Parathyroid adenoma (tissue), 2 donors: ENCODE measurements at regions not wholly inside any gene's neighbourhood (a gene's known extent, or its start where the extent isn't known, plus 50 kb on each side); places are given as distances from the start of the nearest gene placed in this dataset.

Source experiments
- H2AFZ ChIP-seq: fragments of 300-600 bp; sonication (generic); one replicate; pipeline ENCODE4 v1.7.0; 2017; ENCODE audit warnings: antibody characterized with exemption, mild to moderate bottlenecking
- H3K27ac ChIP-seq: fragments of 300-600 bp; sonication (generic); one replicate; pipeline ENCODE4 v1.7.0; 2017
- H3K27me3 ChIP-seq: fragments of 300-600 bp; sonication (generic); one replicate; pipeline ENCODE4 v1.7.0; 2017; ENCODE audit warnings: low read length; ENCODE audit not compliant: control insufficient read depth, insufficient read depth
- H3K36me3 ChIP-seq: fragments of 300-600 bp; sonication (generic); one replicate; pipeline ENCODE4 v1.7.0; 2017; ENCODE audit warnings: low read length; ENCODE audit not compliant: control insufficient read depth, insufficient read depth
- H3K4me1 ChIP-seq: fragments of 300-600 bp; sonication (generic); one replicate; pipeline ENCODE4 v1.7.0; 2017; ENCODE audit warnings: control low read depth
- H3K4me2 ChIP-seq: fragments of 300-600 bp; sonication (generic); one replicate; pipeline ENCODE4 v1.7.0; 2017; ENCODE audit warnings: low read length
- H3K4me3 ChIP-seq: fragments of 300-600 bp; sonication (generic); one replicate; pipeline ENCODE4 v1.7.0; 2017; ENCODE audit warnings: low read depth, low read length
- H3K79me2 ChIP-seq: fragments of 300-600 bp; sonication (generic); one replicate; pipeline ENCODE4 v1.7.0; 2017; ENCODE audit warnings: control low read depth
- H3K9ac ChIP-seq: fragments of 300-600 bp; sonication (generic); one replicate; pipeline ENCODE4 v1.7.0; 2017; ENCODE audit warnings: mild to moderate bottlenecking
- H3K9me3 ChIP-seq: fragments of 300-600 bp; sonication (generic); one replicate; pipeline ENCODE4 v1.7.0; 2017; ENCODE audit warnings: low read length; ENCODE audit not compliant: control insufficient read depth
- TF ChIP-seq, protein P1 (sequence below): fragments of 300-600 bp; sonication (generic); IDR thresholded peaks from one replicate; pipeline ENCODE4 v1.7.0; 2017; ENCODE audit warnings: antibody characterized with exemption, mild to moderate bottlenecking
- donor health status: primary hyperparathyroidism.

DNA sequence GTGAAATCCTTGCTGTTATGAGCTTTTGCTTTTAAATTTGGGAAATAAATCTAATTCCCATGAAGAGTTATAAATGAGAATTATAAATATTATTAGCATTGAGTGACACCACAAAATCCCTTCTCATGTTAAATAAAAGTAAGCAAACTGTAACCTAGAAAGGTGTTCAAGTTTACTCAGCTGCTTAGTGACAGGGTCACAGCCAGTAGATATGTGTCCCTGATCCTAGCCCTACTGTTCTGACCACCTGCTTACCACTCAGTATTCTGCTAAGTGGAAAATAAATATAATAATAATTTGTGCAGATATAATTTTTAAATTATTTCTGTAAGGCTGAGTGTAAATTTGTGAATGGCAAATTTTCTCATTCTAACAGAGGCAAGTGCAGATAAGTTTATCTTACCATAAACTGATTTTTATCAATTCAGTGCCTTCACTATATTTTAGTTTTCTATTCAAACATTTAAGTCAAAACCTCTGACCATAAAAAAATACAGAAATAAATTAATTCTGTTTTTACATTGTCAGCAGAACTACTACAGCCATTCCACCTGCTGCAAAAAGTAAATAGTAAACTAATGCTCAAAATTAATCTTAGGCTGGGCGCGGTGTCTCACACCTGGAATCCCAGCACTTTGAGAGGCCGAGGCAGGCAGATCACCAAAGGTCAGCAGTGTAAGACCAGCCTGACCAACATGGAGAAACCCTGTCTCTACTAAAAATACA, 118.2 kb downstream of the TENT5A start:
- TF ChIP-seq, protein P1, sequence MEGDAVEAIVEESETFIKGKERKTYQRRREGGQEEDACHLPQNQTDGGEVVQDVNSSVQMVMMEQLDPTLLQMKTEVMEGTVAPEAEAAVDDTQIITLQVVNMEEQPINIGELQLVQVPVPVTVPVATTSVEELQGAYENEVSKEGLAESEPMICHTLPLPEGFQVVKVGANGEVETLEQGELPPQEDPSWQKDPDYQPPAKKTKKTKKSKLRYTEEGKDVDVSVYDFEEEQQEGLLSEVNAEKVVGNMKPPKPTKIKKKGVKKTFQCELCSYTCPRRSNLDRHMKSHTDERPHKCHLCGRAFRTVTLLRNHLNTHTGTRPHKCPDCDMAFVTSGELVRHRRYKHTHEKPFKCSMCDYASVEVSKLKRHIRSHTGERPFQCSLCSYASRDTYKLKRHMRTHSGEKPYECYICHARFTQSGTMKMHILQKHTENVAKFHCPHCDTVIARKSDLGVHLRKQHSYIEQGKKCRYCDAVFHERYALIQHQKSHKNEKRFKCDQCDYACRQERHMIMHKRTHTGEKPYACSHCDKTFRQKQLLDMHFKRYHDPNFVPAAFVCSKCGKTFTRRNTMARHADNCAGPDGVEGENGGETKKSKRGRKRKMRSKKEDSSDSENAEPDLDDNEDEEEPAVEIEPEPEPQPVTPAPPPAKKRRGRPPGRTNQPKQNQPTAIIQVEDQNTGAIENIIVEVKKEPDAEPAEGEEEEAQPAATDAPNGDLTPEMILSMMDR, result no peak
- no peaks in the 10 kb centered on the region for H3K4me1 ChIP-seq
- no peaks in the 10 kb centered on the region for H3K79me2 ChIP-seq
- no peak overlapping the region for H3K4me2 ChIP-seq
- no peaks in the 10 kb centered on the region for H3K36me3 ChIP-seq
- H3K27me3 ChIP-seq, result no peaks in the 10 kb centered on the region
- H3K9me3 ChIP-seq, result no peaks in the 10 kb centered on the region
- no peak overlapping the region for H2AFZ ChIP-seq
- no peak overlapping the region for H3K27ac ChIP-seq
- H3K9ac ChIP-seq, result no peak overlapping the region
- H3K4me3 ChIP-seq, result no peak overlapping the region

DNA sequence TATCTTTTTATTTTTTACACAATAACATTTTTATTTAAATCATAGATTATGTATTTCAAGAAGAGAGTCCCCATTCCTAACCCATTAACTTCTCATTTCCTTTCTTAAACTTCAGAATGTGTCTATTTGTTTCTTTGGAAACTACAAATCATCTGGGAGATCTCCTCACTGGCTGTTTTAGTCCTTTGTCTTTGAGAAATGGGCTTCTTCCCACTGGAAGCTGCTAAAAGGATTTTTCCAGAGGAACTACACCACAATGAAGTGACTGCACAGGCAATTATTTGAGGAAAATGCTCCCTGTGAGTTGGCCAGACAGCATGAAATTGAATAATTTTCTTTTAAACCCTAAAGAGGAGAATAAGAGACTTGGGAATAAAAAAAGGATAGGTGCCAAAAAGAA, 119.1 kb downstream of the TENT5A start:
- Histone ChIP-seq H3K27ac (no peak overlapping the region), H3K9ac (no peak overlapping the region), H3K27me3 (no peaks in the 10 kb centered on the region), H3K4me1 (no peaks in the 10 kb centered on the region), H3K36me3 (no peaks in the 10 kb centered on the region), H2AFZ (no peak overlapping the region), H3K4me3 (no peak overlapping the region), H3K9me3 (no peaks in the 10 kb centered on the region), H3K4me2 (no peak overlapping the region), H3K79me2 (no peaks in the 10 kb centered on the region)
- TF ChIP-seq, protein P1, result no peak

DNA sequence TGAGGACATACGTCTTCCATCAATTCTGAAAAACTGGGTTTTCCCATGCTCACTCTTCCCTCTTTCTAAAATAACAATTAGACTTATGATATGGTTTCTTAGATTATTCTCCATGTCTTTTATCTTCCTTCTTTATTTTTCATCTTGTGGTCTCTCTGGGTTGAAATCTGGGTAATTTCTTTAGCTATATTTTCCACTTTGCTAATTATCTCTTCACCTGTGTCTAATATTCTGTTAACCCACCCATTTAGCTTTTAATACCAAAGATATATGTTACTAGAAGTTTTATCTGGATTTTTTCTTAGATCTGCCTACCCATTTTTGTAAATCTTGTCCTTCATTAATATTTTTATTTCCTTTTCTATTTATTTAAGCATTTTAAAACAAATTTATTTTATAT, 121.8 kb downstream of the TENT5A start:
- Histone ChIP-seq H3K4me3 (no peak overlapping the region), H3K27ac (no peak overlapping the region), H3K27me3 (no peaks in the 10 kb centered on the region), H2AFZ (no peak overlapping the region), H3K4me2 (no peak overlapping the region), H3K36me3 (no peaks in the 10 kb centered on the region), H3K4me1 (no peaks in the 10 kb centered on the region), H3K79me2 (no peaks in the 10 kb centered on the region), H3K9ac (no peak overlapping the region), H3K9me3 (no peaks in the 10 kb centered on the region)
- TF ChIP-seq, protein P1, result no peak

DNA sequence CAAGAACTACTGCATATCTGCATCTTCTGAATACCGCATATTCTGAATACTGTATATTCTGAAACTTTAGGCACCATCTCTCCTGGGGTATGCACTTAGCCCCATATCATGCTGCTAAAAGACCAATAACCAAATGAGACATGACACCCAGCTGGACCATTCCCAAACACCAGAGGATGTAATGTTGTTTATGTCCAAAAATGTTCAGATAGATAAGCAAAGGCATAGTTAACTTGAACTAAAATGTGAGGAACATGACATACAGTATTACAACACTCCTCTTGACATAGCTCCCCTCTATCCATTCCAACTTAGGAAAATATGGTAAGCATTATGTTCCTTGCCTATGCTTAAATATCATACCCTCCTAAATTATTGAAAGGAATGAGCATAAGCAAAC, 127.3 kb downstream of the TENT5A start:
- Histone ChIP-seq H3K27ac (no peak overlapping the region), H3K9ac (no peak overlapping the region), H3K79me2 (no peaks in the 10 kb centered on the region), H3K27me3 (no peaks in the 10 kb centered on the region), H3K36me3 (no peaks in the 10 kb centered on the region), H3K9me3 (no peaks in the 10 kb centered on the region), H3K4me1 (no peaks in the 10 kb centered on the region), H3K4me3 (no peak overlapping the region), H2AFZ (no peak overlapping the region), H3K4me2 (no peak overlapping the region)
- TF ChIP-seq, protein P1, result no peak

DNA sequence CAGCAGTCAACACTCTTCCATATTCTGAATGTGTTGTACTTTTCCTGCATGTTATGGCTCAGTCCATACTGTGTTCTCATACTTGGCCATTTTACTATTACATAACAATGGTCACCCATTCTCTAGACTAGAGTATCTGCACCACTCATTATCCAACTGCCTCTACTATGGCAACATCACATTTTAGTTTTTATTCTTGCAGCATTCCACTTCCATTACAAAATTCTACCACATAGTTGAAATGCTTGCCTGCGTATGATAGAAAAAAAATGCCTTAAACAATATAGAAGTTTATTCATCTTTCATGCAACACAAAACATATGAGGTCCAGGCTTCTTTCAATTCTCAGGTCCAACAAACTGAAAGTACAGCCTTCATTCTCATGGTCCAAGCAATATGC, 128.0 kb downstream of the TENT5A start:
- Histone ChIP-seq H3K27me3 (no peaks in the 10 kb centered on the region), H3K27ac (no peak overlapping the region), H3K4me2 (no peak overlapping the region), H3K9me3 (no peaks in the 10 kb centered on the region), H3K36me3 (no peaks in the 10 kb centered on the region), H3K79me2 (no peaks in the 10 kb centered on the region), H2AFZ (no peak overlapping the region), H3K9ac (no peak overlapping the region), H3K4me3 (no peak overlapping the region), H3K4me1 (no peaks in the 10 kb centered on the region)
- TF ChIP-seq, protein P1, result no peak
